ENCODE measurements at regions not wholly inside any gene's neighbourhood (a gene's known extent, or its start where the extent isn't known, plus 50 kb on each side); places are given as distances from the start of the nearest gene placed in this dataset.
A peak's percentile ranks its signal among the peaks of the same experiment; 100 is the strongest.

GRCh38 chr2:10190255-10190654, 67.7 kb downstream of the RRM2 start:
- Histone ChIP-seq H3K27me3 (ENCODE audit: control insufficient read depth in 3 of 3, insufficient read depth in 3 of 3, low read length in 3 of 3) (no peaks in the 10 kb centered on the region), H3K9me3 (ENCODE audit: control insufficient read depth in 2 of 2, insufficient read depth in 1 of 2, low read depth in 1 of 2, low read length in 1 of 2) (no peaks in the 10 kb centered on the region), H3K4me1 (ENCODE audit: control insufficient read depth in 3 of 3, insufficient read depth in 2 of 3, low read depth in 1 of 3, low read length in 2 of 3) (no peaks in the 10 kb centered on the region), H3K36me3 (ENCODE audit: control insufficient read depth in 3 of 3, insufficient read depth in 2 of 3, low read depth in 1 of 3, low read length in 3 of 3) (peaks cover 0 to 18% (median 0%) of the 10 kb centered on the region in 3 donors), H3K27ac (ENCODE audit: low read depth in 1 of 3, low read length in 2 of 3) (no peak overlapping the region), H3K4me3 (ENCODE audit: low read depth in 1 of 3, low read length in 3 of 3) (no peak overlapping the region)
- FAIRE-seq (no peak), DNase-seq (no peak)
- WGBS, 3 donors = 95 to 100% (median 98%) methylated on average over 3 of the region's 3 CpGs

- peaks cover 0 to 19% (median 0%) of the 10 kb centered on the region in 3 donors for H3K36me3 ChIP-seq (ENCODE audit: control insufficient read depth in 3 of 3, insufficient read depth in 2 of 3, low read depth in 1 of 3, low read length in 3 of 3)
- DNase-seq (no peak), FAIRE-seq (no peak)
- H3K9me3 ChIP-seq (ENCODE audit: control insufficient read depth in 2 of 2, insufficient read depth in 1 of 2, low read depth in 1 of 2, low read length in 1 of 2) = no peaks in the 10 kb centered on the region
- H3K27ac ChIP-seq (ENCODE audit: low read depth in 1 of 3, low read length in 2 of 3) = no peak overlapping the region
- no peaks in the 10 kb centered on the region for H3K4me1 ChIP-seq (ENCODE audit: control insufficient read depth in 3 of 3, insufficient read depth in 2 of 3, low read depth in 1 of 3, low read length in 2 of 3)
- no peak overlapping the region for H3K4me3 ChIP-seq (ENCODE audit: low read depth in 1 of 3, low read length in 3 of 3)
- WGBS, 3 donors = 84 to 87% (median 84%) methylated on average over 10 of the region's 10 CpGs
- H3K27me3 ChIP-seq (ENCODE audit: control insufficient read depth in 3 of 3, insufficient read depth in 3 of 3, low read length in 3 of 3) = no peaks in the 10 kb centered on the region
Observed at GRCh38 chr2:10190737-10191532, 68.4 kb downstream of the RRM2 start.

GRCh38 chr2:10191554-10191953, 69.0 kb downstream of the RRM2 start:
- Histone ChIP-seq H3K27me3 (ENCODE audit: control insufficient read depth in 3 of 3, insufficient read depth in 3 of 3, low read length in 3 of 3) (no peaks in the 10 kb centered on the region), H3K4me3 (ENCODE audit: low read depth in 1 of 3, low read length in 3 of 3) (no peak overlapping the region), H3K36me3 (ENCODE audit: control insufficient read depth in 3 of 3, insufficient read depth in 2 of 3, low read depth in 1 of 3, low read length in 3 of 3) (peaks cover 0 to 20% (median 0%) of the 10 kb centered on the region in 3 donors), H3K9me3 (ENCODE audit: control insufficient read depth in 2 of 2, insufficient read depth in 1 of 2, low read depth in 1 of 2, low read length in 1 of 2) (no peaks in the 10 kb centered on the region), H3K4me1 (ENCODE audit: control insufficient read depth in 3 of 3, insufficient read depth in 2 of 3, low read depth in 1 of 3, low read length in 2 of 3) (peaks cover 0 to 3% (median 0%) of the 10 kb centered on the region in 3 donors), H3K27ac (ENCODE audit: low read depth in 1 of 3, low read length in 2 of 3) (no peak overlapping the region)
- DNase-seq = no peak
- FAIRE-seq = no peak
- WGBS, 3 donors = 96 to 97% (median 97%) methylated on average over 14 of the region's 14 CpGs

GRCh38 chr2:10192392-10193015, 70.0 kb downstream of the RRM2 start:
- Histone ChIP-seq H3K4me3 (ENCODE audit: low read depth in 1 of 3, low read length in 3 of 3) (no peak overlapping the region), H3K9me3 (ENCODE audit: control insufficient read depth in 2 of 2, insufficient read depth in 1 of 2, low read depth in 1 of 2, low read length in 1 of 2) (no peaks in the 10 kb centered on the region), H3K27ac (ENCODE audit: low read depth in 1 of 3, low read length in 2 of 3) (no peak overlapping the region), H3K4me1 (ENCODE audit: control insufficient read depth in 3 of 3, insufficient read depth in 2 of 3, low read depth in 1 of 3, low read length in 2 of 3) (peaks cover 0 to 3% (median 0%) of the 10 kb centered on the region in 3 donors), H3K27me3 (ENCODE audit: control insufficient read depth in 3 of 3, insufficient read depth in 3 of 3, low read length in 3 of 3) (no peaks in the 10 kb centered on the region), H3K36me3 (ENCODE audit: control insufficient read depth in 3 of 3, insufficient read depth in 2 of 3, low read depth in 1 of 3, low read length in 3 of 3) (peaks cover 0 to 15% (median 0%) of the 10 kb centered on the region in 3 donors)
- FAIRE-seq (no peak), DNase-seq (no peak)
- 80 to 93% (median 87%) methylated on average over 10 of the region's 10 CpGs for WGBS, 3 donors

- Histone ChIP-seq H3K27me3 (ENCODE audit: control insufficient read depth in 3 of 3, insufficient read depth in 3 of 3, low read length in 3 of 3) (no peaks in the 10 kb centered on the region), H3K36me3 (ENCODE audit: control insufficient read depth in 3 of 3, insufficient read depth in 2 of 3, low read depth in 1 of 3, low read length in 3 of 3) (peaks cover 0 to 15% (median 0%) of the 10 kb centered on the region in 3 donors), H3K4me1 (ENCODE audit: control insufficient read depth in 3 of 3, insufficient read depth in 2 of 3, low read depth in 1 of 3, low read length in 2 of 3) (peaks cover 0 to 3% (median 0%) of the 10 kb centered on the region in 3 donors), H3K4me3 (ENCODE audit: low read depth in 1 of 3, low read length in 3 of 3) (no peak overlapping the region), H3K9me3 (ENCODE audit: control insufficient read depth in 2 of 2, insufficient read depth in 1 of 2, low read depth in 1 of 2, low read length in 1 of 2) (peaks cover 0 to 7% of the 10 kb centered on the region in 2 donors), H3K27ac (ENCODE audit: low read depth in 1 of 3, low read length in 2 of 3) (no peak overlapping the region)
- WGBS, 3 donors = 84 to 95% (median 94%) methylated on average over 17 of the region's 17 CpGs
- FAIRE-seq (no peak), DNase-seq (no peak)
Observed at GRCh38 chr2:10193276-10193795, 70.8 kb downstream of the RRM2 start.

GRCh38 chr2:10193851-10194820, 71.6 kb downstream of the RRM2 start:
- peaks cover 0 to 14% of the 10 kb centered on the region in 2 donors for H3K9me3 ChIP-seq (ENCODE audit: control insufficient read depth in 2 of 2, insufficient read depth in 1 of 2, low read depth in 1 of 2, low read length in 1 of 2)
- H3K4me3 ChIP-seq (ENCODE audit: low read depth in 1 of 3, low read length in 3 of 3) = no peak overlapping the region
- FAIRE-seq (no peak), DNase-seq (no peak)
- H3K4me1 ChIP-seq (ENCODE audit: control insufficient read depth in 3 of 3, insufficient read depth in 2 of 3, low read depth in 1 of 3, low read length in 2 of 3) = peaks cover 0 to 3% (median 0%) of the 10 kb centered on the region in 3 donors
- H3K36me3 ChIP-seq (ENCODE audit: control insufficient read depth in 3 of 3, insufficient read depth in 2 of 3, low read depth in 1 of 3, low read length in 3 of 3) = peaks cover 0 to 9% (median 0%) of the 10 kb centered on the region in 3 donors
- WGBS, 3 donors = 78 to 92% (median 87%) methylated on average over 27 of the region's 27 CpGs
- no peaks in the 10 kb centered on the region for H3K27me3 ChIP-seq (ENCODE audit: control insufficient read depth in 3 of 3, insufficient read depth in 3 of 3, low read length in 3 of 3)
- peak overlapping the region in 1 of 3 donors; percentile 28 for H3K27ac ChIP-seq (ENCODE audit: low read depth in 1 of 3, low read length in 2 of 3)

- peaks cover 0 to 9% (median 0%) of the 10 kb centered on the region in 3 donors for H3K36me3 ChIP-seq (ENCODE audit: control insufficient read depth in 3 of 3, insufficient read depth in 2 of 3, low read depth in 1 of 3, low read length in 3 of 3)
- peaks cover 0 to 14% of the 10 kb centered on the region in 2 donors for H3K9me3 ChIP-seq (ENCODE audit: control insufficient read depth in 2 of 2, insufficient read depth in 1 of 2, low read depth in 1 of 2, low read length in 1 of 2)
- no peaks in the 10 kb centered on the region for H3K27me3 ChIP-seq (ENCODE audit: control insufficient read depth in 3 of 3, insufficient read depth in 3 of 3, low read length in 3 of 3)
- DNase-seq = no peak
- peaks cover 0 to 3% (median 0%) of the 10 kb centered on the region in 3 donors for H3K4me1 ChIP-seq (ENCODE audit: control insufficient read depth in 3 of 3, insufficient read depth in 2 of 3, low read depth in 1 of 3, low read length in 2 of 3)
- H3K4me3 ChIP-seq (ENCODE audit: low read depth in 1 of 3, low read length in 3 of 3) = no peak overlapping the region
- WGBS, 3 donors = 96 to 99% (median 97%) methylated on average over 27 of the region's 27 CpGs
- no peak overlapping the region for H3K27ac ChIP-seq (ENCODE audit: low read depth in 1 of 3, low read length in 2 of 3)
- FAIRE-seq = no peak
Observed at GRCh38 chr2:10195278-10196109, 73.0 kb downstream of the RRM2 start.
